Fibroblast of lung (primary cell): ENCODE measurements at regions not wholly inside any gene's neighbourhood (a gene's known extent, or its start where the extent isn't known, plus 50 kb on each side); places are given as distances from the start of the nearest gene placed in this dataset.

Source experiments
- DNase-seq, 2 donors: peaks; one replicate each; pipeline versions ENCODE4 v3.0.0 to v3.0.0-alpha.2; 2010; ENCODE audit warnings: low read depth in 2 of 2
- H2AFZ ChIP-seq: 2 replicates; pipeline ENCODE4 v1.5.1; 2012; ENCODE audit warnings: low read length, control low read depth, inconsistent platforms
- H3K27ac ChIP-seq: 2 replicates; pipeline ENCODE4 v1.5.1; 2011; ENCODE audit warnings: low read length, control low read depth; ENCODE audit not compliant: insufficient read depth
- H3K27me3 ChIP-seq: 2 replicates; pipeline ENCODE4 v1.5.1; 2011; ENCODE audit warnings: mild to moderate bottlenecking, low read length; ENCODE audit not compliant: control insufficient read depth, insufficient read depth
- H3K36me3 ChIP-seq: 2 replicates; pipeline ENCODE4 v1.5.1; 2011; ENCODE audit warnings: low read length; ENCODE audit not compliant: control insufficient read depth, insufficient read depth
- H3K4me1 ChIP-seq: 2 replicates; pipeline ENCODE4 v1.5.1; 2011; ENCODE audit warnings: low read length; ENCODE audit not compliant: control insufficient read depth, insufficient read depth; ENCODE audit errors: extremely low read depth
- H3K4me2 ChIP-seq: 2 replicates; pipeline ENCODE4 v1.5.1; 2011; ENCODE audit warnings: low read length, control low read depth; ENCODE audit not compliant: insufficient read depth; ENCODE audit errors: extremely low read depth
- H3K4me3 ChIP-seq, 4 experiments: fragments of 200-600 bp in 1 of 4; sonication (generic) in 1 of 4; replicated peaks in 1 of 4; 2 replicates each; pipeline ENCODE4 v1.5.1; 2011 to 2016; ENCODE audit warnings: low read length in 4 of 4, low read depth in 3 of 4, mild to moderate bottlenecking in 3 of 4, control low read depth in 2 of 4, inconsistent platforms in 1 of 4, mixed read lengths in 1 of 4; ENCODE audit not compliant: insufficient read depth in 1 of 4; ENCODE audit errors: control extremely low read depth in 1 of 4
- H3K79me2 ChIP-seq: 2 replicates; pipeline ENCODE4 v1.5.1; 2012; ENCODE audit warnings: mild to moderate bottlenecking, low read length, inconsistent platforms; ENCODE audit not compliant: control insufficient read depth, insufficient read depth
- H3K9ac ChIP-seq: 2 replicates; pipeline ENCODE4 v1.5.1; 2011; ENCODE audit warnings: mild to moderate bottlenecking, low read length, control low read depth; ENCODE audit not compliant: insufficient read depth
- H3K9me3 ChIP-seq: 2 replicates; pipeline ENCODE4 v1.5.1; 2012; ENCODE audit warnings: low read depth, low read length; ENCODE audit not compliant: control insufficient read depth, insufficient read depth
- H4K20me1 ChIP-seq: 2 replicates; pipeline ENCODE4 v1.5.1; 2011; ENCODE audit warnings: low read length; ENCODE audit not compliant: control insufficient read depth, insufficient read depth; ENCODE audit errors: extremely low read depth
- EZH2 ChIP-seq: IDR thresholded peaks from 2 replicates; pipeline ENCODE4 v1.5.1; 2012; ENCODE audit warnings: low read length, control low read depth, mild to moderate bottlenecking; ENCODE audit errors: missing control alignments
- TF ChIP-seq, protein P1 (sequence below), 2 donors: IDR thresholded peaks in 1 of 2; conservative IDR thresholded peaks in 1 of 2; 1 replicate in 1 of 2; 2 replicates in 1 of 2; pipeline ENCODE4 v1.5.1; 2011 to 2012; ENCODE audit warnings: low read length in 2 of 2, control low read depth in 1 of 2, inconsistent platforms in 1 of 2, low read depth in 1 of 2, mild to moderate bottlenecking in 1 of 2

DNA sequence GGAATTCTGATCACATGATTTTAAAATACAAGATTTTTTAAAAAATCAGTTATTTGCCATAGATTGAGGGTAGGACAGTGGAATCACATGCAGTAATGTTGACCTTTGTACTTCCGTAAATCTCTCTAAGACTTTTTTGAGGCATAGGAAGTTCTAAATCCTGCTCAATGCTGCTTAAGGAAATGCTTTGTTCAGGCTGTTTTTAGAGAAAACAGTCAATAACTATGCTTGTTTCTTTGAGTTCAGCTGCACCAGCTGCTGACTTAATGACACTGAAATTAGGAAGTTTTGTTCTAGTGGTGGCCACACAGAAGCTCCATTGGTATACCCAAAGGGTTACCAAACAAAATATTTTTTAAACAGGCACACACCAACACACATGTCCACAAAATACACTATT, 60.9 kb downstream of the KLF12 start:
- Histone ChIP-seq H3K27ac (no peak overlapping the region), H3K9ac (no peak overlapping the region), H3K4me3 (no peak overlapping the region), H3K79me2 (peaks cover 8% of the 10 kb centered on the region), H3K36me3 (peaks cover 1% of the 10 kb centered on the region), H2AFZ (no peak overlapping the region), H3K4me1 (peaks cover 2% of the 10 kb centered on the region), H4K20me1 (no peaks in the 10 kb centered on the region), H3K4me2 (no peak overlapping the region), H3K9me3 (no peaks in the 10 kb centered on the region), H3K27me3 (no peaks in the 10 kb centered on the region)
- TF ChIP-seq, protein P1, sequence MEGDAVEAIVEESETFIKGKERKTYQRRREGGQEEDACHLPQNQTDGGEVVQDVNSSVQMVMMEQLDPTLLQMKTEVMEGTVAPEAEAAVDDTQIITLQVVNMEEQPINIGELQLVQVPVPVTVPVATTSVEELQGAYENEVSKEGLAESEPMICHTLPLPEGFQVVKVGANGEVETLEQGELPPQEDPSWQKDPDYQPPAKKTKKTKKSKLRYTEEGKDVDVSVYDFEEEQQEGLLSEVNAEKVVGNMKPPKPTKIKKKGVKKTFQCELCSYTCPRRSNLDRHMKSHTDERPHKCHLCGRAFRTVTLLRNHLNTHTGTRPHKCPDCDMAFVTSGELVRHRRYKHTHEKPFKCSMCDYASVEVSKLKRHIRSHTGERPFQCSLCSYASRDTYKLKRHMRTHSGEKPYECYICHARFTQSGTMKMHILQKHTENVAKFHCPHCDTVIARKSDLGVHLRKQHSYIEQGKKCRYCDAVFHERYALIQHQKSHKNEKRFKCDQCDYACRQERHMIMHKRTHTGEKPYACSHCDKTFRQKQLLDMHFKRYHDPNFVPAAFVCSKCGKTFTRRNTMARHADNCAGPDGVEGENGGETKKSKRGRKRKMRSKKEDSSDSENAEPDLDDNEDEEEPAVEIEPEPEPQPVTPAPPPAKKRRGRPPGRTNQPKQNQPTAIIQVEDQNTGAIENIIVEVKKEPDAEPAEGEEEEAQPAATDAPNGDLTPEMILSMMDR (conservative IDR thresholded peaks at IDR 0.05 in 1 of 2, IDR thresholded peaks at IDR 0.05 in 1 of 2; ENCODE audit: low read depth in 1 of 2, low read length in 2 of 2), result no peak
- TF ChIP-seq EZH2, result no peak
- DNase-seq, result no peak

DNA sequence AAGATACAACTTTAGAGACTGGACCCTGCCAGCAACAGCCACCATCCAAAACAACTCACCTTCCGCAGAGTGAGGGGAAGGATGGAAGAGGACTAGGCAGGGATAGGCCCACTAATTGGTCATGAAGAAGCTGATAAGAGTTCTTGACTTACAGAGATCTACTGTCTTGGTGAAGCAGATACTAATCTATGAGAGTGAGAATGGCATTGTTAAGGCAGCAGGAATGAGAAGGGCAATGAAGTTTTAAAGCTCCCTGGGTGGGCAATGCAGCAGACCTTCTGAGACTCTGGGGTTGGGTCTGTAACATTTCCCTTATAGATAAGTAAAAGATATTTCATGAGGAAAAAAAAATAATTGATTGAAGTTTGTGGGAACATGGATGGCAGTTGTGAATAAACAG, 63.7 kb downstream of the KLF12 start:
- TF ChIP-seq, protein P1 (conservative IDR thresholded peaks at IDR 0.05 in 1 of 2, IDR thresholded peaks at IDR 0.05 in 1 of 2; ENCODE audit: low read depth in 1 of 2, low read length in 2 of 2), result no peak
- no peak for TF ChIP-seq EZH2

DNA sequence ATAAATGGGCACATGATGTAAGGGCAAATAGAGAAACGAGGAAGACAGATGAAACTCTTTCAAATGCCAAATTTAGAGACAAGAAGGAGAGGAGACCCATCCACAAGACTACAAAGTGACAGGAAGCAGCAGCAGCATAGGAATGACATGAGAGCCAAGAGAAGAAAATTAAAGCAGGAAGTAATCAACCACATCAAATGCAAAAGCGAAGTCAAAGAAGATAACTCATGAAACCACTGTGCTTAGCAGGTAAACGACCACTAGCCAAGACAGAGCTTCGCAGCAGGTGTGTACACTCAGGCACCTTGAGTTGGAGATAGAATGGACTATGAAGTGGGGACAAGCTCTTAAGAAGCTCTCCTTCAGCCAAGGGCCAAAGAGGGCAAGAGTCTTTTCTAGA, 64.1 kb downstream of the KLF12 start:
- Histone ChIP-seq H2AFZ (no peak overlapping the region), H3K9ac (no peak overlapping the region), H3K9me3 (no peaks in the 10 kb centered on the region), H3K4me2 (no peak overlapping the region), H4K20me1 (no peaks in the 10 kb centered on the region), H3K27me3 (no peaks in the 10 kb centered on the region), H3K27ac (no peak overlapping the region), H3K79me2 (peaks cover 16% of the 10 kb centered on the region), H3K4me3 (no peak overlapping the region), H3K4me1 (peaks cover 2% of the 10 kb centered on the region), H3K36me3 (peaks cover 1% of the 10 kb centered on the region)
- no peak for TF ChIP-seq EZH2
- TF ChIP-seq, protein P1 (conservative IDR thresholded peaks at IDR 0.05 in 1 of 2, IDR thresholded peaks at IDR 0.05 in 1 of 2; ENCODE audit: low read depth in 1 of 2, low read length in 2 of 2), result no peak
- DNase-seq, result no peak

More for the DNA sequence above, 63.7 kb downstream of the KLF12 start:
- no peak overlapping the region for H2AFZ ChIP-seq
- H3K9me3 ChIP-seq, result no peaks in the 10 kb centered on the region
- no peaks in the 10 kb centered on the region for H4K20me1 ChIP-seq
- peaks cover 2% of the 10 kb centered on the region for H3K4me1 ChIP-seq
- no peak overlapping the region for H3K4me3 ChIP-seq
- no peaks in the 10 kb centered on the region for H3K27me3 ChIP-seq
- DNase-seq, result no peak
- H3K27ac ChIP-seq, result no peak overlapping the region
- H3K36me3 ChIP-seq, result peaks cover 1% of the 10 kb centered on the region
- H3K9ac ChIP-seq, result no peak overlapping the region
- H3K79me2 ChIP-seq, result peaks cover 14% of the 10 kb centered on the region
- H3K4me2 ChIP-seq, result no peak overlapping the region
